ENCODE measurements at regions not wholly inside any gene's neighbourhood (a gene's known extent, or its start where the extent isn't known, plus 50 kb on each side); places are given as distances from the start of the nearest gene placed in this dataset.
"Not testable (repeated sequence)": the region's sequence is repeated elsewhere in the genome, so short reads cannot be mapped to it uniquely, and the experiment has no call there.

DNA sequence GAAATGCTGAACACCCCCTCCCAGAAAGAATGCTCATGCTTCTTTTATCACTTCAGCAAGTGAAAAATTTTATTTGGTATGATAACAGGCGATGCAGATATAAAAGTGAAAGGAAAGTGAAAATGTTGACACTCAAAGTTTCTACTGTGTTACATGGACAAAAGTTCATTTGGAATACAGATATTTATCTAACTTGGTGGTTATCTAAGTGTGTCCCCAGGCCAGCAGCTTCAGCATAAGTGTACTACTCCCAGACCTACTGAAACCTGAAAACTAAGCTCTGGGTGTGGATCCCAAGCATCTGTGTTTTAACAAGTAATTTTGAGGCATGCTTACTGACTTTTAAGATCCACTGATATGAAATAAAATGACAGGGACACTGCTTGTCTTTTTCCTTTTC lies 157.1 kb upstream of the BCHE start:
- Histone ChIP-seq H3K36me3 (no peaks in the 10 kb centered on the region), H3K27ac (no peak overlapping the region), H3K4me3 (no peak overlapping the region), H3K9me3 (no peaks in the 10 kb centered on the region), H3K4me1 (replicated peaks) (no peaks in the 10 kb centered on the region), H3K27me3 (replicated peaks; ENCODE audit: insufficient read depth) (no peaks in the 10 kb centered on the region)
- intact Hi-C loops (cut with DNase I) = no loop called here
- no peak for DNase-seq (ENCODE audit: low spot score)
- TF ChIP-seq, protein P1, sequence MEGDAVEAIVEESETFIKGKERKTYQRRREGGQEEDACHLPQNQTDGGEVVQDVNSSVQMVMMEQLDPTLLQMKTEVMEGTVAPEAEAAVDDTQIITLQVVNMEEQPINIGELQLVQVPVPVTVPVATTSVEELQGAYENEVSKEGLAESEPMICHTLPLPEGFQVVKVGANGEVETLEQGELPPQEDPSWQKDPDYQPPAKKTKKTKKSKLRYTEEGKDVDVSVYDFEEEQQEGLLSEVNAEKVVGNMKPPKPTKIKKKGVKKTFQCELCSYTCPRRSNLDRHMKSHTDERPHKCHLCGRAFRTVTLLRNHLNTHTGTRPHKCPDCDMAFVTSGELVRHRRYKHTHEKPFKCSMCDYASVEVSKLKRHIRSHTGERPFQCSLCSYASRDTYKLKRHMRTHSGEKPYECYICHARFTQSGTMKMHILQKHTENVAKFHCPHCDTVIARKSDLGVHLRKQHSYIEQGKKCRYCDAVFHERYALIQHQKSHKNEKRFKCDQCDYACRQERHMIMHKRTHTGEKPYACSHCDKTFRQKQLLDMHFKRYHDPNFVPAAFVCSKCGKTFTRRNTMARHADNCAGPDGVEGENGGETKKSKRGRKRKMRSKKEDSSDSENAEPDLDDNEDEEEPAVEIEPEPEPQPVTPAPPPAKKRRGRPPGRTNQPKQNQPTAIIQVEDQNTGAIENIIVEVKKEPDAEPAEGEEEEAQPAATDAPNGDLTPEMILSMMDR (IDR thresholded peaks at IDR 0.05) = no peak
- TF ChIP-seq POLR2A (IDR thresholded peaks at IDR 0.05) (no peak), POLR2AphosphoS5 (IDR thresholded peaks at IDR 0.05) (no peak)
- WGBS = 52% methylated on average over 1 of the region's 1 CpG

DNA sequence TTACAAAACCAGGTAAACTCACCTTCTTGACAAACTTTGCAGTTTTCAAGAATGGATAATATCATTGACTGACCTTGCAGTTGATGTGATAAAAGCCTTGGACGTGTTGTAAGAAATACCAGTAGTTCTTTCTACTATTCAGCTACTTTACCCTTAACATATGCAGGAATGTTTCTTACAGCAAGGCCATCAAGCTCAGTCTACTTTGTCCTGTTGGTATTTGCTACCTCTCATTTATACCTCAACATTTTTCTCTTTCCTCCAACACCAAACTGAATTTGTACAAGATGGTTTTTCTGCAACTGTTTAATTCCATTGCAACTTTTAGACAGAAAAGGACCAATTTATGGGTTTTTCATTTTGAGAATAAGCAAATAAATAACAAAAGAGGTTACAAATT lies 147.4 kb upstream of the BCHE start:
- WGBS = 72% methylated on average over 1 of the region's 1 CpG

DNA sequence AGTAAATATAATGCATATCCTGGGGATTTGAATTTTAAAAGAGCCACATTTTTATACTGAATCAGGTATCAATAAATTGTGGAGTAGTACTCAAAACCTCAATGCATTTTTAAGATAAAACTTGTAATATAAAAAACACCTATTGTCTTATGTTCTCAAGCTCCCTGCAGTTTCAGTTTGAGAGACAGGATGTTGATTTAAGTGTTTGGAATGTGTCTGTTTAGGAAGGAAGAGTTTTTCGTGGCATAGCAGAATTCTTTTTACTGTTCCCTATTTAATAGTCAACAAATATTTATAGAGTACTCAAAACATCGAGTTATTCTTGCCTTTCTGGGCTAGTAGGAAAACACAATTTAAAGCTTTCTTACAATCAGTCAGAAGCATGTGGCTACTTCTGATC lies 146.1 kb upstream of the BCHE start:
- H3K27ac ChIP-seq = no peak overlapping the region

More for the DNA sequence above, 147.4 kb upstream of the BCHE start:
- Histone ChIP-seq H3K27me3 (replicated peaks; ENCODE audit: insufficient read depth) (no peaks in the 10 kb centered on the region), H3K27ac (no peak overlapping the region), H3K4me1 (replicated peaks) (no peaks in the 10 kb centered on the region), H3K36me3 (no peaks in the 10 kb centered on the region), H3K4me3 (no peak overlapping the region), H3K9me3 (no peaks in the 10 kb centered on the region)
- TF ChIP-seq, protein P1 (IDR thresholded peaks at IDR 0.05) = no peak
- TF ChIP-seq POLR2AphosphoS5 (IDR thresholded peaks at IDR 0.05) = no peak
- no peak for TF ChIP-seq POLR2A (IDR thresholded peaks at IDR 0.05)
- intact Hi-C loops (cut with DNase I) = no loop called here
- DNase-seq (ENCODE audit: low spot score) = no peak

DNA sequence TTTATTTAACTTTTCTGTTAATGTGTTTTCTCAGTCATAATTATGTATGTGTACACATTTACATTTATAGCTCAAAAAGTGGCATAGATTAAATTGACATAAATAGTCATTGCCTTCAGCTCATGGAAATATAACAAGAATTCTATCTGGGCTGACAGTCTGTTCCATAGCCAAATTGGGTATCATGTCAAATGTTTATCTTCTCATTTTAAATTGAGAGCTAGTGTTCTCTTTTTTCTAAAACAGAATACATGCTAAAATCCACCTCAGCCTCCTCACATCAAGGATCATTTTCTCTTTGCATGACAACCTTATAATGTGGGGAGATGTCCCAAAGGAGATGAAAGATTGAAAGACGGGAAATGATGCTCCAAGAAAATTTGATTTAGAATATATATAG lies 144.1 kb upstream of the BCHE start:
- WGBS = 89% methylated on average over 1 of the region's 1 CpG

More for the DNA sequence above, 146.1 kb upstream of the BCHE start:
- TF ChIP-seq, protein P1 (IDR thresholded peaks at IDR 0.05) = no peak
- TF ChIP-seq POLR2AphosphoS5 (IDR thresholded peaks at IDR 0.05) (no peak), POLR2A (IDR thresholded peaks at IDR 0.05) (no peak)
- no peak for DNase-seq (ENCODE audit: low spot score)
- intact Hi-C loops (cut with DNase I) = no loop called here
- Histone ChIP-seq H3K4me3 (no peak overlapping the region), H3K4me1 (replicated peaks) (no peaks in the 10 kb centered on the region), H3K9me3 (no peaks in the 10 kb centered on the region), H3K27me3 (replicated peaks; ENCODE audit: insufficient read depth) (no peaks in the 10 kb centered on the region), H3K36me3 (no peaks in the 10 kb centered on the region)
- WGBS = 15% methylated on average over 2 of the region's 2 CpGs

DNA sequence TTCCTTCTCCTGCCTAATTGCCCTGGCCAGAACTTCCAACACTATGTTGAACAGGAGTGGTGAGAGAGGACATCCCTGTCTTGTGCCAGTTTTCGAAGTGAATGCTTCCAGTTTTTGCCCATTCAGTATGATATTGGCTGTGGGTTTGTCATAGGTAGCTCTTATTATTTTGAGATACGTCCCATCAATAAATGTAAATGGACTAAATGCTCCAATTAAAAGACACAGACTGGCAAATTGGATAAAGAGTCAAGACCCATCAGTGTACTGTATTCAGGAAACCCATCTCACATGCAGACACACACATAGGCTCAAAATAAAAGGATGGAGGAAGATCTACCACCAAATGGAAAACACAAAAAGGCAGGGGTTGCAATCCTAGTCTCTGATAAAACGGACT lies 123.6 kb upstream of the BCHE start:
- H3K4me3 ChIP-seq; H3K27ac ChIP-seq; H3K27me3 ChIP-seq (replicated peaks; ENCODE audit: insufficient read depth); H3K9me3 ChIP-seq; H3K36me3 ChIP-seq; DNase-seq (ENCODE audit: low spot score); H3K4me1 ChIP-seq (replicated peaks); intact Hi-C loops (cut with DNase I): not testable (repeated sequence)
- 82% methylated on average over 3 of the region's 3 CpGs for WGBS

More for the DNA sequence above, 144.1 kb upstream of the BCHE start:
- Histone ChIP-seq H3K4me3 (no peak overlapping the region), H3K9me3 (no peaks in the 10 kb centered on the region), H3K4me1 (replicated peaks) (no peaks in the 10 kb centered on the region), H3K27me3 (replicated peaks; ENCODE audit: insufficient read depth) (no peaks in the 10 kb centered on the region), H3K27ac (no peak overlapping the region), H3K36me3 (no peaks in the 10 kb centered on the region)
- DNase-seq (ENCODE audit: low spot score) = no peak
- intact Hi-C loops (cut with DNase I) = no loop called here
- TF ChIP-seq, protein P1 (IDR thresholded peaks at IDR 0.05) = no peak
- TF ChIP-seq POLR2AphosphoS5 (IDR thresholded peaks at IDR 0.05) = no peak
- TF ChIP-seq POLR2A (IDR thresholded peaks at IDR 0.05) = no peak

Data from prostate gland (tissue), 2 donors.